HG03378 (cell line): ENCODE measurements at regions not wholly inside any gene's neighbourhood (a gene's known extent, or its start where the extent isn't known, plus 50 kb on each side); places are given as distances from the start of the nearest gene placed in this dataset.

Source experiments
- ATAC-seq: cut with Tn5 transposase; IDR thresholded peaks from one replicate; pipeline ENCODE4 v1.9.1; 2021; ENCODE audit warnings: mild to moderate bottlenecking, moderate library complexity; ENCODE audit not compliant: unreplicated experiment

- no peak for ATAC-seq
These were observed 207.0 kb downstream of the AUH start for GRCh38 chr9:91154686-91155085.

GRCh38 chr9:91155181-91155580, 206.5 kb downstream of the AUH start:
- no peak for ATAC-seq

DNA sequence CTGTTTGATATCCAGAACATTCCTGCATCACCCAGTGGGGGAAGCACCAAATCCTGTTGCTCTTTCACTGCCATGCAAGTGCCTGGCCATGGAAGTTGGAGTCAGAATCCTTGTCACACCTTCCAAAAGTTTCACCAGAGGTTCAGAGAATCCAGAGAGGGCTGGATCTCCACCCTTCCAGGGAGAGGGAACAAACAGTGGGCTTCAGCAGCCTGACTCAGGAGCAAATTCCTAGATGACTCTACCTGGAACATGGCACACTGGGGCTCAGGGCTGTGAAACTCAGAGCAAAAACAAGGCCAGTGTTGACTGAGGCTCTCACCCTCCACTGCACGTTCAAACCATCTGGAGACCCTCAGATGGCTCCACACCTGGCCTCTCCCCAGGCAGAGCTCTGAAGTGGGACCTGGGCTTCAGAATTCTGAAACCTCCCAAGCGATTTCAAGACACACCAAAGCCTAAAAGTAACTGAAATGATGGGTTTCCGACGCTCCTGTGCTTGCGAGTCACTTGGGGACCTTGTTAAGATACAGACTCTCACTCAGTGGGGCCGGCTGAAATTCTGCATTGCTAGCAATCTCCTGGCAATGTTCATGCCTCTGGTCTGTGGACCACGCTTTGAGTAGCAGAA, 205.9 kb downstream of the AUH start:
- ATAC-seq, result no peak

DNA sequence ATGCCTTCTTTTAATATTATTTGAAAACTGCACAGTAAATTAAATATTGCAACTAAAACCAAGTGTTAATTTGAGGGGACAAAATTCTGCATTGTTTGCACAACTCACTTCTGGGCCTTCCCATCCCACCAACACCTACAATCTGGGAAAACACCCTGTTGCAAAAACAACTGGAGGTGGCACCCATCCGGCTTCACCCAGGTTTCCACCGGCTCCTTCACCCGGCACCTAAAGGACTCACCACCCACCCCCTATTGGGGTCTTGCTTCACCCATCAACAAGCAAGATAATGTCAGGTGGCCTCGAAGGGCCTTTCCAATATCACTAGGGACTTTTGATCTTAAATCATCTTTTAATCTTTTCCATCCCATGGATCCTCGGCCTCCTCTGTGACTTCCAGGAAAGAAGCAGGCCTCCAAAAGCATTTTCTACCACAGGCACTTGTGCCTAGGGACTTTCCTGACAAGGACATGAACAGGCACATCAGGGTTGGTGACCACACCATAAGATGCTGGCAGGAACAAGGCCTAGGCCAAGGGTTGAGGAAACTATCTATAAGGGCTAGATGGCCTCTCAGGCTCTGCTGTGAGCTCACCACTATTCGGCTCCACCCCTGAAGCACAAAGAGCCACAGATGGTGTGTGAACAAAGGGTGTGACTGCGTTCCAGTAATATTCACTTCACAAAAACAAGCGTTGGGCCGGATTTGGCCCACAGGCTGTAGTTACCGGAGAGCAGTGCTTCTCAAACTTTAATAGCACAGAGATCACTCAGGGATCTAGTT, 205.1 kb downstream of the AUH start:
- ATAC-seq, result no peak

GRCh38 chr9:91157883-91158282, 203.8 kb downstream of the AUH start:
- ATAC-seq, result no peak

DNA sequence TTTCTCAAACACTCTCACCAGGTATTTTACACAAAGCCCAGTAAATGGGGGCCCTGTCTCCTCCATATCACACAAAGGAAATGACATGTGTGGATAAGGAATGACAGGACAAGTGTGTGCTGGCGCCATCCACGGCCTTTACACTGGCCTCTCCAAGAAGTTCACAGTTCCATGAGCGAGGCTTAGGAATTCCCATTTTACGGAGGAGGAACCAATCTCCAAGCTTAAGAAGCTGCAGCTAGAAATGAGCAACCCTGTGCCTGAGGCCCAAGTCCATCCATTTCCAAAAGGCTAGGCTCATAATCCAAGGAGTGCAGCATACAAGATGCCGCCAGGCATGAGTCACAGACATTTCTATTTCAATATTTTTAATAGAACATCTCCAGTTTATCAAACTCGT, 203.4 kb downstream of the AUH start:
- no peak for ATAC-seq

DNA sequence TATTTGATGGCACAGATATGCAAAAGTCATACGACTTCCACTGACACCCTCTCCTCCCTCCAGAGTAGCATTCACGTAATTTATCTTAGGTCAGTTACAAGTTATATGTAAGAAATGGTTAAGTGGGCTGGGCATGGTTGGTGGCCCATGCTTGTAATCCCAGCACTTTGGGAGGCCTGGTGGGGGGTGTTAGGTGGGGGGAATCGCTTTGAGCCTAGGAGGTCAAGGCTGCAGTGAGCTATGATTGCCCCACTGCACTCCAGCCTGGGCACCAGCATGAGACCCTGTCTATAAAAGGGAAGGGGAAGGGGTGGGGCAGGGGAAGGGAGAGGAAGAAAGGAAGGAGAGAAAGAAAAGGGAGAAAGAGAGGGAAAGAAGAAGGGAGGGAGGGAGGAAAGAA, 202.8 kb downstream of the AUH start:
- ATAC-seq, result no peak

DNA sequence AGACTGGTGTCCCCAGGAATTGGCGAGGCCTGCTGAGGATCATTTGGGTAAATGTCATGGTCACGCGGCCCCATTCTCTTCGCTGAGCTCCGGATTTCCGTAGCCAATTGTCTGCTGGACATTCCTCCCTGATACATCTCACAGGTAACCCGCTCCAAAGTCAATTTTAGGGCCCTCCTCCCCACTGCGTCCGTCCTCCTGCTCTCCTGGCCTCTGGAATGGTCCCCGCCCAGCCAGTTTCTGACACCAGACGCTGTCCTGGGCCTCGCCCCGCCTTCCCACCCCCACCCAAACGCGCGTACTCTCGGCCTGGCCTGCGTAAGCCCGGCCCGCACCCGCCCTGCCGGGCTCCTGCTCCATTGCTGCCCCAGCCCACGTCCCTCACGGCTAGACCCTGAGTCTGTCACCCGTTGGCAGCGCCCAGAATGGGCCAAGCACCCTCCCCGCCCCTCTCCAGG, 202.0 kb downstream of the AUH start:
- no peak for ATAC-seq

GRCh38 chr9:91160181-91160580, 201.5 kb downstream of the AUH start:
- no peak for ATAC-seq

DNA sequence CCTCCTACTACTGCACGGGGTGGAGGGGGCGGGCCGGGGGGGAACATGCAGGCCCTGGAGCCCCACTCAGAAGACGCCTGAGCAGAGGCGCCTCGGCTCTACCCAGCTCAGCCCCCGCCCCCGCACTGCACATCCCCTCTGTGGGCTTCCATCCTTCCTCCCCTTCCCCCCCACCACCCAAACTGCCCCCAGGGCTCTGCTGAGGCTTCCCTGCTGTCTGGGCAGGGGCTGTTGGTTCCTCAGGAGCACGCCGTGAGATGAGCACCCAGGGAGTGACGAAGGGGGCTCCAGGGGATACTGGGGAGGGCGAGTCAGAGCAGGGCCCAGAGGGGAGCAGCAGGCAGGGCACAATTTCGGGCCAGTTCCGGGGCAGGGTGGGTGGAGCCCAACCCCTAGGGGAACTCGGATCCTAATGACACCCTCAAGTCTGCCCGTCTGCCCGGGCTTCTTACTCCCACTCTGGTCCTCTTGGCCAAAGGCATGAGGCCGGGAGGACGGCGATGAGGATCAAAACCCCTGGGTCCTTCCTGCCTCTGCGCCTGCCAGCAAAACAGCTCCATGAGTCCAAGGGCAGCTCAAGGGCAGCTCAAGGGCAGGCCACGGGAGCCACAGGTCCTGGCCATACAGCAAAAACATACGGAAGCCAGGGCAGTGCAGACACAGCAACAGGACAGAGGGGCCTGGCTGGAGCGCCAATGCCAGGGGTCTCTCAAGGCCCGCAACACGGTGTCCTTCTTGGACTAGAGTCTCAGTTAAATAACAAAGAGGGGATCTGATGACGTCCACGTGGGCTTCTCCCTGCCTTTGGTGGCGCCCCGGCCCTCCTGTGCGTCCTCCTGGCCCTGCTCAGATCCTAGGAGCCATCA, 200.9 kb downstream of the AUH start:
- no peak for ATAC-seq

DNA sequence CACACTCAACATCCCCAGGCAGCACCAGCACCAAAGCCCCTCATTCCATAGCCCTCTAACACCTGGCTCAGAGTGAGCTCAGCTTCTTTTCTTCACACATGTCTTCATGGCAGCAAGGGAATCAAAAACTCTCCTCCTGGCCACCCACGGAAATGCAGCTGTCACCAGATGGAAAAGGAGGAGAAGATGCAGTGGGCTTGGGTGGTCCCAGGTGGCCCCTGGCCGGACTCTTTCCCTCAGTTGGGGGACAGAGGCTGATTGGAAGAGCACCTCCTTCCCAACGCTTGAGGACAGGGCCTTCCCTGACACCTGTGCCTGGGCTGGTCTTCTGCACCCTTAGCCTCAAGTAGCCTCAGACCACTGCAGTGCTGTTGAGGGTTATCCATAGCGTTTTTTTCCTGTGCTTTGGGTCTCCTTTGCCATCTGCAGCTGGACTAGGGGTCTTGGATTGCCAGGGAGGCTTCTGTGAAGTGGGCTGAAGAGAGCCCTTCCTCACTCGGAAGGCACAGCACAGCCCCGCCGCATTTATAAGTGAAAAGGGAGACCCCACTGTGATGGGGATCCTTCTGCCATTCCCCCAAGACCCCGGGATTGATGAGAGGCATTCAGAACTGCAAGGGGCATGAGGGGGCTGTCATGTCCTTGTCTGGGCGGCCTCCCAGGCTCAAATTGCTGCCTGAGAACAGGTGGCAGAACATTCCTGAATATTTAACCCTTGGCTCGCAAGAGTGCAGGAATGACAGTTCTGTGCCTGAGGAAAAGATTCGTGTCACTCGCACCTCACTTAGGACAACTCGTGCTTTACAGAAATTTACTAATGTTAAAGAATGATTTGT, 200.0 kb downstream of the AUH start:
- ATAC-seq, result no peak

DNA sequence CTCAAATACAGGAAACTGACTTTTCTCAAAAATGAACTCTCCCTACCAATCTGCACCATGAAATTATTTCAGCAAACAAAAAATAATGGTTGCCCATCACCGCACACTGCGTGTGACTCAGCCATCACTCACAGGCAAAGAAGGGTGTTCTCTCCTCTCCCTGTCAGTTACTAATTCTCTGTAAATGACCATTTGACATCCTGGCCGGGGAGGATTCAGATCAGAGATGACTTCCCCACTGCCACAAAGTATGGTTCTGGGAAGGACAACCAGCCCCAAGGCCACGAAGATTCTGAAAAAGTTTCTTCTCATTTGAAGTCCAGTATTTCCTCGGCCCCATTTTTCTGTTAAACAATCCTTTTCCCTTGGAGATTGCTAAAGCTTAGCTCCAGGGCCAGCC, 199.4 kb downstream of the AUH start:
- no peak for ATAC-seq

- ATAC-seq, result peak; percentile 67
These were observed 198.8 kb downstream of the AUH start for GRCh38 chr9:91162784-91163443.

DNA sequence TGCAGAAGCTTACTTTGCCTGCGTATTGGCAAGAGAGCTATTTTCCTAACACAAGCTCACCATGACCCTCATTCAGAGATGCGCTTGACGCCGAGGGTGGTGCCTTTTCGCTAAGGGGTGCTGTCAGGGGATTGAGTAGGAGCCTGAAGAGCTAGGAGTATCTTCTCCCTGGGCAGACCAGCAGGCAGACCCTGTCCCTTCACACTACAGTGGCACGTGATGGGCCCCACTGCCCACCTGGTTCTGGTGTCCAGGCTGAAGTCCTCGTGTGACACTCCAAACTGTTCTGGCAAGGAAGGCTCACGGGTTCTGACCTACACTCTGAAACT, 198.3 kb downstream of the AUH start:
- ATAC-seq, result no peak

DNA sequence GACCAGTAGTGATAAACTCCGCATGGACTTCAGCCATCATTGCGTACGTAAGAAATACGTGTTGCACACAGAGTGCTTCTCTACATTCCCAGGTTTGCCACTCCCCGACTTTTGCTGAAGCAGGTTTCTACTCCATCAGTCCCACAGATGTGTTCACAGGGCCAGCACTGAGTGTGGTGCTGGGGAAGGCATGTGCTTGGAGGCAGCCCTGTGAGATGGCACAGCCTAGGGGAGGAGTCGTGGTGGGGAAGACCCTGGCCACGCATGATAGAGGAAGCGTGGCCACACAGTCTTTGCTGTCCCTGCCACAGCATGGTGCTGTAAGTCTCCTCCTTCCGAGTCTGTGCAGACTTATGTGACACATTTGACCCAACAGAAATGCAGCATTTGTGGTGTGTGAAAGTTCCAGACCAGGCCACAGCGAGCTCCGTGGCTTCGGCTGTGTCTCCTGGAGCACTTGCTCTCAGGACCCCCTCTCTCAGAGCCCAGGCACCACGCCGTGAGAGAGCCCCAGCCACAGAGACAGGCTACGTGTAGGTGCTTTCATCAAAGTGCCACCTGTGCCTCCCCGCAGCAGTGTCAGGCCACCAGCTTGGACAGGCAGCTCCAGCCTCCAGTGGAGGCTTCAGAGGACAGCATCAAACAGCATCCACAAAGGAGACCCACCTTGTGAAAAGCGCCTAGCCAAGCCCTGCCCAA, 197.8 kb downstream of the AUH start:
- ATAC-seq, result no peak
